RWPE2 (cell line): ENCODE measurements at regions not wholly inside any gene's neighbourhood (a gene's known extent, or its start where the extent isn't known, plus 50 kb on each side); places are given as distances from the start of the nearest gene placed in this dataset.

ENCODE experiments used
- ATAC-seq: fragments of 200-7000 bp; cut with Tn5 transposase; 3 replicates; pipeline ENCODE4 v1.9.1; 2021; ENCODE audit warnings: low read depth
- DNase-seq: peaks from one replicate; pipeline ENCODE4 v3.0.0-alpha.2; 2020; ENCODE audit warnings: low spot score
- H3K27ac ChIP-seq: fragments of 450-650 bp; 2 replicates; pipeline ENCODE4 v1.5.1; 2017; ENCODE audit warnings: mild to moderate bottlenecking; ENCODE audit not compliant: poor library complexity, severe bottlenecking
- H3K27me3 ChIP-seq: fragments of 250-450 bp; sonication (Bioruptor Pico); 2 replicates; pipeline ENCODE4 v1.5.1; 2021; ENCODE audit warnings: mild to moderate bottlenecking, moderate library complexity; ENCODE audit not compliant: insufficient read depth, poor library complexity, severe bottlenecking
- H3K36me3 ChIP-seq: fragments of 250-450 bp; sonication (Bioruptor Pico); 2 replicates; pipeline ENCODE4 v1.5.1; 2020; ENCODE audit warnings: low read depth, mild to moderate bottlenecking, moderate library complexity
- H3K4me1 ChIP-seq: fragments of 250-450 bp; sonication (Bioruptor Pico); 2 replicates; pipeline ENCODE4 v1.5.1; 2021; ENCODE audit warnings: mild to moderate bottlenecking, moderate library complexity; ENCODE audit not compliant: insufficient read depth, poor library complexity, severe bottlenecking
- H3K4me3 ChIP-seq: fragments of 250-450 bp; sonication (Bioruptor Pico); 2 replicates; pipeline ENCODE4 v1.5.1; 2021; ENCODE audit warnings: mild to moderate bottlenecking, moderate library complexity; ENCODE audit not compliant: severe bottlenecking
- H3K9me3 ChIP-seq: fragments of 250-450 bp; sonication (Bioruptor Pico); 2 replicates; pipeline ENCODE4 v1.5.1; 2021; ENCODE audit warnings: mild to moderate bottlenecking, moderate library complexity; ENCODE audit not compliant: severe bottlenecking
- TF ChIP-seq, protein P1 (sequence below): fragments of 450-650 bp; IDR thresholded peaks from one replicate; pipeline ENCODE4 v1.5.1; 2017; ENCODE audit warnings: mild to moderate bottlenecking, moderate library complexity; ENCODE audit not compliant: poor library complexity, severe bottlenecking

DNA sequence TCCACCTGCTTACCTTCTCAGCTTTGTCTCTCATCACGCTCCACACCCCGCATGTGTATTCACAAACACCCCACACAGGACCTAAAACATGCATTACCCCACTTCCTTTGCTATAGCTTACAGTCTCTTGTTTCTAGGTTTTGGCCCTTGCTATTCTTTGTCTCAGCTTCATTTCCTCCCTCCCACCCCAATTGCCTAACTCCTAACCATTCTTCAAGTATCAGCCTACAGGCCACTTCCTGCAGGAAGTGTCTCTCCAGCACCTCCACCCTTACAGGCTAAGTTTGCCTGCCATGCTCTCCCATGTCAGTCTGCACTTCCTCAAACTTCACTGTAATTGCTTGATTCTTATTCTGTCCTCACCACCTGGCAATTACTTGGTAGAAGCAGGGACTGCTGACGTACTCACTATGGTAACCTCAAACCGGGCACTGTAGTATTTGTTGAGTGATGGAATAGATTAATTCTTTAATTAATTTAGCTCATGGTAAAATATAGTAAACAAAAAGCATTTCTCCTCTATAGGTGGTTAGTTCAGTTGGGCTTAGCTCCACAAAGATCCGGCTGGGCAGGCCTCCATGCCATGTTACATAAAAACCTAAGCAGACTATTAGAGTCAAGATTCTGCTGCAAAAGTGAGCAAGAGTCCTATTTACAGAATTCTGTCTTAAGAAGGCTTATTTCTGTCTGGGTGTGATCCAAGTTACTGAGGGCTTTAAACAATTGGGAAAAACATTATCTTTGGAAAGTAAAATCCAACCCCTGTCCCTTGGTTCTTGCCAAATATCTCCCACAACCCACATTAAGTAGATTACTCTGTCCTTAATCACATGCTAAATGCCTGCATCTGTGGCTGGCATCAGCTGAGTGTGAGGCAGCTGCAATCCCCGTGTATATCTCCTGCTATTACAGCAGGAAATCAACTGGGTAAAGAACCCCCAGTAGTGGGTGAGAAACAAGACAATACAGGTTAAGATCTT, 124.7 kb upstream of the CPEB2 start:
- no peaks in the 10 kb centered on the region for H3K27me3 ChIP-seq
- no peaks in the 10 kb centered on the region for H3K4me1 ChIP-seq
- ATAC-seq = peak; percentile 29; the same call in 1 of the 3 replicates
- no peak overlapping the region for H3K4me3 ChIP-seq
- TF ChIP-seq, protein P1, sequence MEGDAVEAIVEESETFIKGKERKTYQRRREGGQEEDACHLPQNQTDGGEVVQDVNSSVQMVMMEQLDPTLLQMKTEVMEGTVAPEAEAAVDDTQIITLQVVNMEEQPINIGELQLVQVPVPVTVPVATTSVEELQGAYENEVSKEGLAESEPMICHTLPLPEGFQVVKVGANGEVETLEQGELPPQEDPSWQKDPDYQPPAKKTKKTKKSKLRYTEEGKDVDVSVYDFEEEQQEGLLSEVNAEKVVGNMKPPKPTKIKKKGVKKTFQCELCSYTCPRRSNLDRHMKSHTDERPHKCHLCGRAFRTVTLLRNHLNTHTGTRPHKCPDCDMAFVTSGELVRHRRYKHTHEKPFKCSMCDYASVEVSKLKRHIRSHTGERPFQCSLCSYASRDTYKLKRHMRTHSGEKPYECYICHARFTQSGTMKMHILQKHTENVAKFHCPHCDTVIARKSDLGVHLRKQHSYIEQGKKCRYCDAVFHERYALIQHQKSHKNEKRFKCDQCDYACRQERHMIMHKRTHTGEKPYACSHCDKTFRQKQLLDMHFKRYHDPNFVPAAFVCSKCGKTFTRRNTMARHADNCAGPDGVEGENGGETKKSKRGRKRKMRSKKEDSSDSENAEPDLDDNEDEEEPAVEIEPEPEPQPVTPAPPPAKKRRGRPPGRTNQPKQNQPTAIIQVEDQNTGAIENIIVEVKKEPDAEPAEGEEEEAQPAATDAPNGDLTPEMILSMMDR = no peak
- H3K27ac ChIP-seq = no peak overlapping the region
- H3K9me3 ChIP-seq = no peaks in the 10 kb centered on the region
- DNase-seq = no peak
- H3K36me3 ChIP-seq = no peaks in the 10 kb centered on the region

DNA sequence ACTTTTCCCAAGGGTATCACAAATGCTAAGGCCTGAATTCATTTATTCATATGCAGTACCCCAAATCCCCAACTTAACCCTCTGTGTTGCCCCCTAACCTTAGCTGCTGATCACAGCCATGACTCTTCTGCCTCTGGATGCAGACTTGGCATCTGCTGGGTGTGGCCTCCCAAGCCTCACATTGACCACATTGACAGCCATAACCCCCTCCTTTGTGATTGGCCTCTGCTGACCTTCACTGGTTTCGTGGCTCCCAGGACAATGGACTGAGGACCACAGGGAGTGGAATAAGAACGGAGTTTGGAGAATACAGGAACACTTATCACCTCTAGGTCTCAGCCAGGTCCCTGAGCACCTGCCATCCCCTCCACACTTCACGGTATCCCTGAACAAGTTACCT, 123.6 kb upstream of the CPEB2 start:
- Histone ChIP-seq H3K4me1 (no peaks in the 10 kb centered on the region), H3K9me3 (no peaks in the 10 kb centered on the region), H3K4me3 (no peak overlapping the region), H3K27me3 (no peaks in the 10 kb centered on the region), H3K27ac (no peak overlapping the region), H3K36me3 (no peaks in the 10 kb centered on the region)
- ATAC-seq = no peak
- TF ChIP-seq, protein P1 = no peak
- DNase-seq = no peak

DNA sequence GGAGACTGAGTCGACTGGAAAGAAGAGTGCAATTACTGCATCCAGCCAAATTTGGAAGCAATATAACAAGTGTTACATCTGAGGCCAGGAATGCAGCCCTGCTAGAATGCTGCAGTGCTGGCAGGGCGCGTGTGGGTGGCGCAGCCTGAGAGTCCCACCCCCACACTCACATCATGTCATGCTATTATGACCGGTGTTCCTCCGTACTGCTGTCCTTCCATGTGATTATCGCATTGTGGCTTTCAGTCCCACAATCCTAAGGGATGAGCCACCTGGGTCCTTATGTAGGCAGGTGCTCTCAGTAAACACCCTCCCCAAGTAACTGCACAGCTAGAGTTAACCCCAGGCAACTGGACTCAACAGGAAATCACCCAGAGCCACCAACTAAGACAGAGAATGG, 122.6 kb upstream of the CPEB2 start:
- H3K9me3 ChIP-seq = no peaks in the 10 kb centered on the region
- ATAC-seq = peak; percentile 66

DNA sequence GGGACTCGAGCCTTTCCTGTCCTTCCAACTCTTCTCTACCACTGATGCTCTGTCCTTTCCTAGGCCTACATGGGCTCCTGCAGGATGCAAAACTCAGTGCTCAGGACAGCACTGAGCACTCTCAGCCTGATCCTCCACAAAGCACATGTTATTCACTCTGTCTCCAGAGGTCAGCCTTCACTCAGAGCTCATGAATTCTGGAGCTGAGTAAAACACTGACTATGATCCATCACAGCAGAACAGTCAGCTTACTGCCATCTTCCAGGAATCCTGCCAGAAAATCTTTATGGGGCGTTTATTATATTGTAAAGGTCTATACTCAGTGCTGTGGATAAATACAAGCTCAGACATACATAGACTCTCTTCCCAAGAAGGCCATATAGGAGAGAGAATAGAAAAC, 121.5 kb upstream of the CPEB2 start:
- ATAC-seq = no peak
- no peaks in the 10 kb centered on the region for H3K36me3 ChIP-seq

More for the DNA sequence above, 122.6 kb upstream of the CPEB2 start:
- TF ChIP-seq, protein P1 = no peak
- Histone ChIP-seq H3K4me3 (no peak overlapping the region), H3K36me3 (no peaks in the 10 kb centered on the region), H3K4me1 (no peaks in the 10 kb centered on the region), H3K27ac (no peak overlapping the region), H3K27me3 (no peaks in the 10 kb centered on the region)
- DNase-seq = no peak

More for the DNA sequence above, 121.5 kb upstream of the CPEB2 start:
- no peak for DNase-seq
- Histone ChIP-seq H3K27ac (no peak overlapping the region), H3K27me3 (no peaks in the 10 kb centered on the region), H3K9me3 (no peaks in the 10 kb centered on the region), H3K4me3 (no peak overlapping the region), H3K4me1 (no peaks in the 10 kb centered on the region)
- TF ChIP-seq, protein P1 = no peak
